HepG2 (cell line): ENCODE measurements at regions not wholly inside any gene's neighbourhood (a gene's known extent, or its start where the extent isn't known, plus 50 kb on each side); places are given as distances from the start of the nearest gene placed in this dataset.

Source experiments
- ATAC-seq: fragments of 200-7000 bp; cut with Tn5 transposase; 3 replicates; pipeline ENCODE4 v1.9.1; 2020; ENCODE audit warnings: mild to moderate bottlenecking, moderate library complexity
- BruUV-seq: library from RNA; stranded (reverse); fragments of 400-500 nt; replicated peaks from 2 replicates; lab custom pipeline; 2021; lab: Mats Ljungman, UMichigan
- CTCF ChIA-PET: fragments of 300-600 bp; formaldehyde crosslinking; extraction: SDS; loops from one replicate; lab custom pipeline; 2021; ENCODE audit warnings: low total read pairs, inconsistent platforms, low intra/inter-chr PET ratio; lab: Yijun Ruan, JAX
- POLR2A ChIA-PET: fragments of 350-600 bp; sonication (Branson Sonifier 250); formaldehyde crosslinking; loops from one replicate; lab custom pipeline; 2020; ENCODE audit warnings: antibody characterized with exemption, inconsistent platforms; lab: Yijun Ruan, JAX
- DNase-seq: peaks from one replicate; pipeline ENCODE4 v3.0.0-alpha.2; 2015; ENCODE audit warnings: low spot score
- FAIRE-seq: peaks from 3 replicates; lab custom pipeline; 2011; peaks lifted over from hg19 to GRCh38; lab: Jason Lieb, UNC
- H2AFZ ChIP-seq: one replicate; pipeline ENCODE4 v1.6.1; 2011; ENCODE audit warnings: low read length, inconsistent platforms
- H3K27ac ChIP-seq: fragments of 300-600 bp; 3 replicates; pipeline ENCODE4 v1.8.0; 2011; ENCODE audit warnings: mixed run types, mild to moderate bottlenecking, mixed read lengths, low read length, inconsistent platforms; ENCODE audit not compliant: insufficient read depth; ENCODE audit errors: extremely low read length
- H3K27me3 ChIP-seq, 2 experiments: fragments of 200-600 bp in 1 of 2; 2 replicates in 1 of 2; 3 replicates in 1 of 2; pipeline versions ENCODE4 v1.6.0 to v1.8.0; 2011; ENCODE audit warnings: low read length in 2 of 2, mild to moderate bottlenecking in 2 of 2, moderate library complexity in 2 of 2, inconsistent platforms in 1 of 2; ENCODE audit not compliant: insufficient read depth in 2 of 2, control insufficient read depth in 1 of 2
- H3K36me3 ChIP-seq, 2 experiments: fragments of 200-600 bp in 1 of 2; replicated peaks in 1 of 2; 2 replicates in 1 of 2; 3 replicates in 1 of 2; pipeline versions ENCODE4 v1.5.1 to v1.8.0; 2011; ENCODE audit warnings: low read length in 2 of 2, inconsistent platforms in 1 of 2; ENCODE audit not compliant: insufficient read depth in 2 of 2, control insufficient read depth in 1 of 2
- H3K4me1 ChIP-seq: 2 replicates; pipeline ENCODE4 v1.5.1; 2012; ENCODE audit warnings: low read length, inconsistent platforms; ENCODE audit not compliant: insufficient read depth
- H3K4me2 ChIP-seq: 2 replicates; pipeline ENCODE4 v1.6.0; 2011; ENCODE audit warnings: low read depth, low read length, inconsistent platforms
- H3K4me3 ChIP-seq, 3 experiments: fragments of 200-600 bp in 1 of 3; sonication (generic), shearing (Covaris generic) in 1 of 3; replicated peaks in 1 of 3; 2 replicates each; pipeline ENCODE4 v1.5.1; 2011 to 2016; ENCODE audit warnings: low read length in 3 of 3, inconsistent platforms in 2 of 3, low read depth in 2 of 3, mild to moderate bottlenecking in 2 of 3, control low read depth in 1 of 3, mixed read lengths in 1 of 3; ENCODE audit not compliant: insufficient read depth in 1 of 3
- H3K79me2 ChIP-seq: one replicate; pipeline ENCODE4 v1.6.1; 2011; ENCODE audit warnings: low read length, inconsistent platforms; ENCODE audit not compliant: insufficient read depth
- H3K9ac ChIP-seq: 2 replicates; pipeline ENCODE4 v1.6.0; 2011; ENCODE audit warnings: mild to moderate bottlenecking, low read depth, low read length, inconsistent platforms; ENCODE audit not compliant: insufficient read depth
- H3K9me3 ChIP-seq: 2 replicates; pipeline ENCODE4 v1.5.1; 2012; ENCODE audit warnings: mild to moderate bottlenecking, low read length
- H4K20me1 ChIP-seq: 2 replicates; pipeline ENCODE4 v1.6.0; 2011; ENCODE audit warnings: inconsistent platforms, mild to moderate bottlenecking, low read length, moderate library complexity; ENCODE audit not compliant: insufficient read depth
- DPF2 ChIP-seq: sonication (generic); formaldehyde crosslinking; IDR thresholded peaks from 2 replicates; pipeline ENCODE4 v1.4.0; 2020; ENCODE audit warnings: mild to moderate bottlenecking, low read depth, missing genetic modification reagents, borderline replicate concordance
- EEA1 ChIP-seq: sonication (generic); formaldehyde crosslinking; IDR thresholded peaks from 2 replicates; pipeline ENCODE4 v1.5.1; 2020; ENCODE audit warnings: mild to moderate bottlenecking, missing genetic modification reagents, borderline replicate concordance
- FOXC1 ChIP-seq: sonication (generic); formaldehyde crosslinking; IDR thresholded peaks from 2 replicates; pipeline ENCODE4 v1.8.0; 2022; ENCODE audit warnings: mild to moderate bottlenecking, missing genetic modification reagents, borderline replicate concordance
- GMEB1 ChIP-seq: sonication (generic); formaldehyde crosslinking; IDR thresholded peaks from 2 replicates; pipeline ENCODE4 v1.5.1; 2020; ENCODE audit warnings: missing genetic modification reagents, mild to moderate bottlenecking, borderline replicate concordance
- GTF3A ChIP-seq: sonication (generic); formaldehyde crosslinking; conservative IDR thresholded peaks from 2 replicates; pipeline ENCODE4 v1.4.0; 2020; ENCODE audit warnings: mild to moderate bottlenecking, missing genetic modification reagents
- ISL2 ChIP-seq: sonication (generic); formaldehyde crosslinking; IDR thresholded peaks from 2 replicates; pipeline ENCODE4 v1.5.0; 2020; ENCODE audit warnings: missing genetic modification reagents
- JDP2 ChIP-seq: sonication (generic); formaldehyde crosslinking; IDR thresholded peaks from 2 replicates; pipeline ENCODE4 v1.8.1; 2022; ENCODE audit warnings: missing genetic modification reagents, borderline replicate concordance
- JUN ChIP-seq: sonication (generic); formaldehyde crosslinking; IDR thresholded peaks from 2 replicates; pipeline ENCODE4 v1.4.0; 2020; ENCODE audit warnings: mild to moderate bottlenecking, missing genetic modification reagents
- MEIS1 ChIP-seq: sonication (generic); formaldehyde crosslinking; IDR thresholded peaks from 2 replicates; pipeline ENCODE4 v1.9.0; 2021; ENCODE audit warnings: mild to moderate bottlenecking, missing genetic modification reagents, moderate library complexity, borderline replicate concordance
- MTERF4 ChIP-seq: sonication (generic); formaldehyde crosslinking; IDR thresholded peaks from 2 replicates; pipeline ENCODE4 v1.8.0; 2023; ENCODE audit warnings: mild to moderate bottlenecking, missing genetic modification reagents
- MTF1 ChIP-seq: sonication (generic); formaldehyde crosslinking; IDR thresholded peaks from 2 replicates; pipeline ENCODE4 v1.5.0; 2020; ENCODE audit warnings: missing genetic modification reagents
- PAF1 ChIP-seq: IDR thresholded peaks from 2 replicates; pipeline ENCODE4 v1.6.1; 2016; ENCODE audit warnings: missing genetic modification reagents, missing compliant biosample characterization
- PATZ1 ChIP-seq: sonication (generic); formaldehyde crosslinking; IDR thresholded peaks from 2 replicates; pipeline ENCODE4 v1.4.0; 2020; ENCODE audit warnings: missing genetic modification reagents
- PLRG1 ChIP-seq: fragments of 450-650 bp; conservative IDR thresholded peaks from 2 replicates; pipeline ENCODE4 v1.6.1; 2016
- SAP130 ChIP-seq: IDR thresholded peaks from 2 replicates; pipeline ENCODE4 v1.6.1; 2016; ENCODE audit warnings: low read depth
- SNAPC2 ChIP-seq: sonication (generic); formaldehyde crosslinking; IDR thresholded peaks from 2 replicates; pipeline ENCODE4 v1.8.1; 2022; ENCODE audit warnings: mild to moderate bottlenecking, missing genetic modification reagents
- XBP1 ChIP-seq: sonication (generic); formaldehyde crosslinking; IDR thresholded peaks from 2 replicates; pipeline ENCODE4 v1.5.0; 2020; ENCODE audit warnings: missing genetic modification reagents
- ZMYM4 ChIP-seq: sonication (generic); formaldehyde crosslinking; IDR thresholded peaks from 2 replicates; pipeline ENCODE4 v1.8.1; 2023; ENCODE audit warnings: mild to moderate bottlenecking, missing genetic modification reagents
- ZNF20 ChIP-seq: sonication (generic); formaldehyde crosslinking; IDR thresholded peaks from 2 replicates; pipeline ENCODE4 v1.4.0; 2020; ENCODE audit warnings: mild to moderate bottlenecking, moderate library complexity, missing genetic modification reagents
- ZNF598 ChIP-seq: sonication (generic); formaldehyde crosslinking; IDR thresholded peaks from 2 replicates; pipeline ENCODE4 v1.5.1; 2020; ENCODE audit warnings: mild to moderate bottlenecking, missing genetic modification reagents, borderline replicate concordance
- WGBS: methylation state at CpG from one replicate; pipeline ENCODE4 v1.1.6; 2017; ENCODE audit warnings: low lambda C conversion rate; 5-methylcytosine and 5-hydroxymethylcytosine counted together
- in situ Hi-C: cut with HindIII; loops from 2 replicates; pipeline ENCODE4 v1.10.0; 2017; ENCODE audit warnings: low pct_unique_long_range_greater_than_20kb; ENCODE audit not compliant: extremely low pct_ligation_motif_present
- intact Hi-C: fragments of 100-400 bp; cut with micrococcal nuclease; formaldehyde crosslinking; loops from one replicate; pipeline ENCODE4 v1.10.0; 2022; ENCODE audit not compliant: unreplicated experiment
- TF ChIP-seq, protein P1 (sequence below): sonication (generic); formaldehyde crosslinking; conservative IDR thresholded peaks from 2 replicates; pipeline ENCODE4 v1.4.0; 2020; ENCODE audit warnings: missing genetic modification reagents

- TF ChIP-seq DPF2 (CRISPR knock-in tag) (0 out of 2 replicates have a peak, but pooled peaks have one; percentile 22), GTF3A (CRISPR knock-in tag) (no peak), PLRG1 (no peak), PATZ1 (CRISPR knock-in tag) (no peak), MEIS1 (CRISPR knock-in tag) (no peak), JDP2 (CRISPR knock-in tag) (no peak), MTERF4 (CRISPR knock-in tag) (no peak), ZMYM4 (CRISPR knock-in tag) (peak; percentile 61; the same call in 1 of the 2 replicates), JUN (no peak), SAP130 (CRISPR knock-in tag) (no peak), XBP1 (no peak), PAF1 (CRISPR knock-in tag) (no peak)
These were observed 257.1 kb downstream of the HNMT start (continued) for GRCh38 chr2:138221358-138221757.

- Histone ChIP-seq H3K4me1 (peaks cover 34% of the 10 kb centered on the region), H3K9me3 (no peaks in the 10 kb centered on the region), H3K27me3 (no peaks in the 10 kb centered on the region), H2AFZ (no peak overlapping the region), H3K9ac (no peak overlapping the region), H3K36me3 (no peaks in the 10 kb centered on the region), H3K79me2 (no peaks in the 10 kb centered on the region), H3K4me3 (no peak overlapping the region), H3K4me2 (no peak overlapping the region), H4K20me1 (no peaks in the 10 kb centered on the region), H3K27ac (no peak overlapping the region)
- POLR2A ChIA-PET: no interaction called here
- 78% methylated on average over 6 of the region's 6 CpGs for WGBS
- no TSS peak for BruUV-seq
- intact Hi-C loops (no loop called here), in situ Hi-C loops (no loop called here)
- ATAC-seq: no peak
- CTCF ChIA-PET: no interaction called here
- DNase-seq: no peak
- FAIRE-seq: no peak
- TF ChIP-seq MTF1 (CRISPR knock-in tag): no peak
- TF ChIP-seq GMEB1 (CRISPR knock-in tag): no peak
- no peak for TF ChIP-seq EEA1 (CRISPR knock-in tag)
- TF ChIP-seq ZNF20 (CRISPR knock-in tag): no peak
- TF ChIP-seq ZNF598 (CRISPR knock-in tag): no peak
- no peak for TF ChIP-seq SNAPC2 (CRISPR knock-in tag)
- no peak for TF ChIP-seq ISL2 (CRISPR knock-in tag)
- TF ChIP-seq, protein P1, sequence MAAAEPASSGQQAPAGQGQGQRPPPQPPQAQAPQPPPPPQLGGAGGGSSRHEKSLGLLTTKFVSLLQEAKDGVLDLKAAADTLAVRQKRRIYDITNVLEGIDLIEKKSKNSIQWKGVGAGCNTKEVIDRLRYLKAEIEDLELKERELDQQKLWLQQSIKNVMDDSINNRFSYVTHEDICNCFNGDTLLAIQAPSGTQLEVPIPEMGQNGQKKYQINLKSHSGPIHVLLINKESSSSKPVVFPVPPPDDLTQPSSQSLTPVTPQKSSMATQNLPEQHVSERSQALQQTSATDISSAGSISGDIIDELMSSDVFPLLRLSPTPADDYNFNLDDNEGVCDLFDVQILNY: no peak
- TF ChIP-seq FOXC1 (CRISPR knock-in tag): no peak
These were observed 259.0 kb downstream of the HNMT start for GRCh38 chr2:138223319-138223718.
